ENCODE measurements at regions not wholly inside any gene's neighbourhood (a gene's known extent, or its start where the extent isn't known, plus 50 kb on each side); places are given as distances from the start of the nearest gene placed in this dataset.

- 3 to 12% methylated on average over 2 of the region's 2 CpGs for WGBS, 2 donors
- peak in 7 of 9 donors; percentile 13 to 51 (median 34) for TF ChIP-seq CTCF (IDR thresholded peaks at IDR 0.05)
- Histone ChIP-seq H3K27me3 (peaks cover 0 to 16% (median 0%) of the 10 kb centered on the region in 7 donors), H3K27ac (peak overlapping the region in 3 of 10 donors; percentile 5 to 55 (median 18)), H3K36me3 (no peaks in the 10 kb centered on the region), H3K4me1 (peaks cover 0 to 14% (median 7%) of the 10 kb centered on the region in 9 donors), H3K4me3 (no peak overlapping the region), H3K9me3 (no peaks in the 10 kb centered on the region)
- DNase-seq (peak in 1 of 2 donors; percentile 39), ATAC-seq (peak; percentile 81 to 93 (median 90))
- intact Hi-C loops (cut with DNase I): loop anchor here in 2 of 10 donors (2.0 kb wide), 1 partner anchor 46 kb away; no protein-coding TSS in a partner anchor
Observed at GRCh38 chr12:114213055-114213581, 192.8 kb downstream of the TBX5 start.

DNA sequence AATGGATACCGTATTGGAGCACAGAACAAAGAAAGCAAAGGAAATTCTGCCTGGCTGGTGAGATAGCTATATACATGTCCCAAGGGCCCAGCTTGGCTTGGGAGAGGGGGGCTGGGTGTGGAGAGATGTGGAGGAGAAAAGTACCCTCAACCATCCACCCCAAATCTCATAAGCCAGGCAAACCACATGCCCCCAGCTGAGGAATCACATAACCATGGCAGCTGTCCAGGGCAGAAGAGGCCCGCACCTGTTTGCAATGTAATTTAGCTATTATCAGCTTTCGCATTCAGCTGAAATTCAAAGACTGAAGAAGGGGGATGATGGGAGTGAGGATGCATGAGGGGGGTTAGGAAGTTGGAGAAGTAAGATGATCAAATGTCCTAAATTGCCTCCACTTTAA is 196.1 kb downstream of the TBX5 start:
- WGBS, 2 donors: 73 to 77% methylated on average over 3 of the region's 3 CpGs
- intact Hi-C loops (cut with DNase I): no loop called here
- Histone ChIP-seq H3K4me3 (no peak overlapping the region), H3K36me3 (no peaks in the 10 kb centered on the region), H3K4me1 (peaks cover 0 to 14% (median 7%) of the 10 kb centered on the region in 9 donors), H3K27ac (no peak overlapping the region), H3K27me3 (peaks cover 0 to 7% (median 0%) of the 10 kb centered on the region in 7 donors), H3K9me3 (no peaks in the 10 kb centered on the region)
- TF ChIP-seq CTCF (IDR thresholded peaks at IDR 0.05): no peak
- no peak for DNase-seq
- ATAC-seq: no peak

GRCh38 chr12:114206525-114206924 is 199.4 kb downstream of the TBX5 start:
- intact Hi-C loops (cut with DNase I): no loop called here
- no peak for TF ChIP-seq CTCF (IDR thresholded peaks at IDR 0.05)
- Histone ChIP-seq H3K9me3 (no peaks in the 10 kb centered on the region), H3K4me3 (no peak overlapping the region), H3K36me3 (no peaks in the 10 kb centered on the region), H3K27ac (no peak overlapping the region), H3K27me3 (peaks cover 0 to 26% (median 0%) of the 10 kb centered on the region in 7 donors), H3K4me1 (no peaks in the 10 kb centered on the region)
- no peak for DNase-seq
- no peak for ATAC-seq

DNA sequence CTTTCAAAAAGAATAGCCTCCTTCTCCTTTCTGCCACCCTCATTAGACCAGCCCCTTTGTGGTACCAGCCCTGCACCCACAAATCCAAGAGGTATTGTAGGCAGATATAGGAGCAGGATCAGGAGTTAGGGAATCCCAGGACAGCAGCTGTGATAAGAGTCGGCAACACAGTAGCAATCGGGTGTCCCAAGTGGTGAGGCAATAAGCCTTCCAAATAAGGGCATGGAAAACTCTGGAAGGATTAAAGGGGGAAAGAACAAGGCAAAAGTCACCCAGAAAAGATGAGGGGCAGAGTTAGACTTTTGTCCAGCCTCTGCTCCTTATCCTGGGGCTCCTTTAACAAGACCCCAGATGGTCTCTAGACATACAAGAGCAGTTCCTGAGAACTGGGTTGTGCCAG is 204.2 kb downstream of the TBX5 start:
- ATAC-seq: no peak
- WGBS, 2 donors: 25 to 40% methylated on average over 2 of the region's 2 CpGs
- intact Hi-C loops (cut with DNase I): no loop called here

More for the DNA sequence above, 204.2 kb downstream of the TBX5 start:
- Histone ChIP-seq H3K36me3 (no peaks in the 10 kb centered on the region), H3K4me3 (no peak overlapping the region), H3K4me1 (no peaks in the 10 kb centered on the region), H3K9me3 (peaks cover 0 to 27% (median 0%) of the 10 kb centered on the region in 11 donors), H3K27me3 (peaks cover 0 to 19% (median 0%) of the 10 kb centered on the region in 7 donors), H3K27ac (no peak overlapping the region)
- no peak for TF ChIP-seq CTCF (IDR thresholded peaks at IDR 0.05)
- no peak for DNase-seq
